HG02938 (cell line): ENCODE measurements at regions not wholly inside any gene's neighbourhood (a gene's known extent, or its start where the extent isn't known, plus 50 kb on each side); places are given as distances from the start of the nearest gene placed in this dataset.

Experiments
- ATAC-seq: cut with Tn5 transposase; IDR thresholded peaks from one replicate; pipeline ENCODE4 v1.9.1; 2021; ENCODE audit warnings: mild to moderate bottlenecking, moderate library complexity; ENCODE audit not compliant: unreplicated experiment

- no peak for ATAC-seq
Observed at GRCh38 chr2:212945526-212945925, 205.9 kb downstream of the IKZF2 start.

DNA sequence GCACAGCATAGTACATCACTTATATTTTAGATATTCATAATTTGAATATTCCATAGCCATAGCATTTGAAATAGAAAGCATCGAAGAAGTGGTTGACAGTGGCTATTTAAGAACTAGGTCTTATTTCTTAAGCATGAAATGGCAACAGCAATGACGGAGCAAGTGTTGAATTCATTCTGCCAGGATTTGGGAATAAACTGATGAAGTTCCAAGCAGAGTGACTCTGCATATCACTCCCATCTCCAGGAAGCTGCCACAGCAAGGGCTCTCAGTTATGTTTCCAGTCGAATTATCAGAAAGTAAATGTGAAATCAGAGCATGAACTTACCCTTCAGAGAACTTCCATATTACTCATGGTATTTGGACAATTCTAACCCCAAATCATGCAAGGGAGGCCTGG lies 208.1 kb downstream of the IKZF2 start:
- no peak for ATAC-seq

- ATAC-seq: no peak
Observed at GRCh38 chr2:212941361-212941760, 210.1 kb downstream of the IKZF2 start.

DNA sequence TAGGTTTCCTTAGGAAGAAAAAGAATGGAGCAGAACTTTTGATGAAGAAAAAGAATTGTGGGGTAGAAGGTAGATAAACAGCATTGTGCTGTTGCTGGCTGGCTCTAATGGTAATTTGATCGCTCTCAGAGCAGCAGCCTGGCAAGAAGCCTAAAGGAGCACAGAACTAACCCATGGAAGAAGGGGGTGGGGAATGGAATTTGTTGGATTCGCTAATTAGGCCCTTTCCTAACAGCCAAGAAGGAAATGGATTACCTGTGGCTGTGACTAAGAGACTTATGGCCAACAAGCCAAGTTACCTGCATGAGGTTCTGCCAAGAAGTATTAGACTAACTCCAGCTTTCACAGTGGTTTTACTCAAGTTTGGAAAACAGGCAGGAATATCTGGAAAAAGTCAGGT lies 210.6 kb downstream of the IKZF2 start:
- ATAC-seq: no peak

DNA sequence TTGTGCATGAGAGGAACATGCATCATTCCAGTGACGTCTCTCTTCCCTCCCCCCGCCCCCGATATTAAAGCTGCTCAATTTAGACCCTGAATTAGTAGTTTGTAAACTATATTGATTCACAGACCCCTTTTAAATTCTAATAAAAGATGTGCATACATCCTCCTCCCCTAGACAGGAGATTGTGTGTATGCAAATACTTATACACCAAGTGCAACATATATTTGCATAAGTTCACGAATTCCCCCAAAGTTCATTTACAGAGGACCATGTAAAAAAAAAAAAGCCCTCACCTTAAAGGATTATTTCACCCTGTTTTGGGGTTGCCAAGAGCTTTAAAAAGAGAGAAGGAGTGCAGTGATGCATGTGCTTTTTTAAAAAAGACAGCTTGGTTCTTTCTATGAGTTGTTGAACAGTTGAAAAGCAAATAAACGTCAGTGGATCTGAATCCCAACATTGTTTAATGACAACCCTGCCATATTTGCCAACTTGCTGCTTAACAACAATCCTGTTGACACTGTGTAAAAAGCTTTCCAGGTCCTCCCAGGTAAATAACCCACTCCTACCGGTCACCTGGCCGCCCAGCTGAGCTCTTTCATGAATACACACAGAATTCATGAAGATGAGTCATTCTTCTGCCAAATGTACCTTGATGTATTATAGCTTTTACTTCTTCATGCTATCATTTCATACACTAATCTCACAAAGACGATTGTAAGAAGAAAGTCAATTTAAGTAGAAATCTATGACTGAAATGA lies 211.5 kb downstream of the IKZF2 start:
- no peak for ATAC-seq

DNA sequence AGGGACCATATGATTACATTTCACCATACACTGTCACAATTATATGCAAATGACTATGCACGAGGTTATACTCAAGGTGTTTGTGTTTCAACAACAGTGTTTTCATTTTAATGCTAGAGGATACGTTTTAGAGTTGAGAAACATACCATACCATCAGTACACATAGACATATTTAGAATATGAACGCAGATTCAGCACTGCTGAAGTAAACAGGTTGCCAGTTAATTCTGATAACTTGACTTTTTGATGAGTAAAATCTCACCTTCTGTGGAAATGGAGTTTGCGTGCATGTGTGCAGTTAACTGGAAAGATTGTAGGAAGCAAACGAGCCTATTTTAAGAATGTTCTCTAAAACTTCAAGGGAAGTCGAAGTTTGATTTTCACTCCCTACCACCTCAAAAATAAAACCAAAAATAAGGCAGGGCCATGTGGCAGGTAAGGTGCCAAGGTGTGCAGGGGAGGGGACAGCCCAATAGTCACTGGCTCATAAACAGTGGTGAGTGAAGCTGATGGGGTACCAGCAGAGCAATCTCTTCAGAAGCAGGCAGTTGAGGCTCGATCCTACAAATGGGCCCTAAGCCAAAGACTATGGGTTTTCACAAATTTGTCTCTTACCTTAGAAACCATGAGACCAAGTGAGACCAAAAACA lies 213.1 kb downstream of the IKZF2 start:
- no peak for ATAC-seq

DNA sequence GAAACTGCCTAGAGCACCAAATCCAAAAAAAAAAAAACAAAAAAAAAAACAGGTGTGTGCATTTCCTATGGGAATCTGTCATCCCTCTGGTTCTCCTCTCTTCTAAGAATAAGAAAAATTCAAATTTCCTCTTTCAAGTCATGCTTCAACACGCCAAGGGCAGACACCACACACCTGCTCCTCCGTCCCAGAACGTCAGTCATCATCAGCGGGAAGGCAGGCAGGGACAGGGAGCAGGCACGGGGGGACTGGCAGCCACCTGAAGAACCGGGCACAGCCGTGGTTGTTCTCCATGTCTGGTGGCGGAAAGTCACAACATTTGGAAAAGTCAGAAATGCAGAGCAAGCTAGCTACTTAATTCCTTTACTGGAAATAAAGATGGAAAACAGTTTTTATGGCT lies 214.8 kb downstream of the IKZF2 start:
- ATAC-seq: no peak

DNA sequence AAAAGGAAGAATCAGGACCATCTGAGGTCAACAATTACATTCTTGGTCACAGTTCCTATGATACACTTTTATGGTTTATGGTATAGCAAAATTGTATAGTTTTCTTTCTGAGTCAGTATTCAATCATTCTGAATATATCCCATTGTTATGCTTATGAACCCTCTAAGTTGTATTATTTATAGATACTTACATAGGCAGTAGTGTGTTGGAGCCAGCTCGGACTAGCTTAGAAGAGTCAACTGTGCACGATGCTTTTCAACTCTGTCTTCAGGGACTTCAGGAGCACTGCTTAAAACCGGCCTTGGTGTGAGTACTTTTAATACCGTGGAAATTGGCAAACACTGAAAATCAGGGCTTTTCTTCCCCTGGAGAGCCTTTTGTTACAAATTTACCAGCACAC lies 215.7 kb downstream of the IKZF2 start:
- no peak for ATAC-seq

GRCh38 chr2:212931271-212931670 lies 220.1 kb downstream of the IKZF2 start:
- ATAC-seq: no peak

DNA sequence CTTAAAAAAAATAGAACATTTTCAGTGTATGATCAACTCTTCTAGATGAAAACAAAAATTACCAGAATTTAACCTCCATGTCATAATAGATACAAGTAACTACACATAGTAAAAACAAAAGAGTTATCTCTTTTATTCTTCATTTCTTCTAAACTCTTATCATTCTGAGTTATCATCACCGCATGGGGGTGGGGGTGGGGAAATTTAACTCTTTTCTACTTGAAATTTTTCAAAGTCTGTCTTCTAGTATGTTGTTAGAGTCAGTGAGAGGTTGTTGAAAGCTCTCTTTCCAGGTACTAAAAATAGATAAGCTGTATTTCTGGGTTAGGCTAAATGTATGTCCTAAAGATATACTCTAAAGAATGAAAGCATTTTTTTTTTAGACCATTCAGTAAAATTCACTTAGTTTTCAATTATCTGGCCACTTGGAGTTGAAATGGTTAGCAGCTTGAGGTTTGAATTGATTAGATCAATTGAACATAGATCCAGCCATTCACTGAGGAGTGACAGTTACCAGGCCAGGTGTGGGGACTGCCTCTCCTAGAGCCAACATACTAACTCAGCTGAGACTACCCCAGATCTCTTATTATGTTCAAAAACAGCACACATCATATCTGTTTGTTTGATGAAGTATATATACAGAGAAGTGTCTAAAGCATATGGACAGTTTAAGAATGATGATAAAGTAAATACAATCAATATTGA lies 220.7 kb downstream of the IKZF2 start:
- ATAC-seq: no peak

DNA sequence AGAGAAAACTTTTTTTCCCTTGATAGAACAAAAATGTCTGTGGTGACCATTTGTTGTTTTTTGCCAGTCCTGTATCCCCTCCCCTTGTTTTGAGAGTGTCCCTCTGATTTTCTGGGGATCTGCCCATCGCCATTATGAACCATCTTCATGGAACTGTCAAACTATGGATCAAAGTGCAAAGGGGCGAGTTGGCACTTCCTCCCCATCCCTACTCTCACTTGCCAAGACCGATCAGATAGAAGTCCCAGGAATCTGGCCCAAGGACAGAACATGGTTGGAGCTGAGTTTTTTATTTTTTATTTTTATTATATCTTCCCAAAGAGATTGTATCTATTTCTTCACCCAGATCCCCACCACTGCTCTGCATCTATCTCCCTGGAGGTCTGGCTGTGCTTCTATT lies 221.4 kb downstream of the IKZF2 start:
- ATAC-seq: no peak

- ATAC-seq: no peak
Observed at GRCh38 chr2:212929116-212929515, 222.3 kb downstream of the IKZF2 start.

DNA sequence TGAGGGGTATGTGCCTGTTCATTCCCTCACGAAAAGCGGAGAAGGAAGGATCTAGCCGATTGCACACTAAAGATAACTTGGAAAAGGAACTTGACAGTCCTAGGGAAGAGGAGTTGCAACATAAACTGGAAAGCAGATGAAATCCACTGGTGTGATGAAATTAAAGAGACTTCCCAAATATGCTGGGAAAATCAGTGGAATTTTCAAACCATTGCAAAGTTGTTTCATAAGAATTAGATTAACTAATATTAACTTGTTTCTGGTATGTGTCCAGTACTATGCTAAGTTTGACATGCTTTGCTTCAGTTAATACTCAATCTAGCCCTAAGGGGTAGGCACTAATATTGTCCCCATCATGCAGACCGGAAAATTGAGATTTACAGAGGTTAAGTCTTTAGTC lies 222.7 kb downstream of the IKZF2 start:
- ATAC-seq: no peak

DNA sequence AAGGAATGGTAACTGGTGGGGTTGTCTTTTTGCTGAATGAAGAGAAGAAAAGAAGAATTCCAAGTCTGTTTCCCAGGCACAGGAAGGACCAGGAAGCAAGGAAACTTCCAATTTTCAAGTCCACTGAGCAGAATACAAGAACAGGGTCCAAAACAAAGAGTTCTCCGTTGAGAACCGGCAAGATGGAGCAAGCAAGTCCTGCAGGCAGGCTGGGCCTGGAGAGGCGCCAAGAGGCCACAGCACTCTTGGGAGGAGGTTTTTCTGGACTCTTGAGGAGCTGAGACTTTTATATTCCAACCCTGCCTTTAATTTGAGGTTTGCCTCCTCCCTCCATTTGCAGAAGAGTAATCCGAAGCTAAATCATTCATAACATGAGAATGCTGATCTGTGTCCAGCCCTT lies 224.5 kb downstream of the IKZF2 start:
- no peak for ATAC-seq

GRCh38 chr2:212923393-212923792 lies 228.0 kb downstream of the IKZF2 start:
- ATAC-seq: no peak

DNA sequence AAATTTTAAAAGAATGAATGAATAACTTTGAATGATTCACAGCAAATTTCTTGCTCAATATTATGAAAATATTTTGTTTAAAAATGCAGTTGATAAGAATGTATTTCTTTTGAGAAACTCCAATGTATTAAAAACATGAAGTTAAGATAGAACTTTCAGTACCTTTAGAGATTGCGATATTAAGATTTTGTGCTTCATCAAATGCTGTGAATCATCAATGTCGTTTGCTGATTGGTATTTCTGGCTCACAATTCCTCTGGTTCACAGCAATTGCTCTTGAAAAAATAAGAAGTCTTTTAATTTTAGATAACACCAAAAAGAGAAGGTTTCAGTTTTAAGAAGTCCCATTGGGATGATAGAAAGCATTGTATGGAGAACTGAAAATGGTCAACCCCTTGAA lies 228.7 kb downstream of the IKZF2 start:
- no peak for ATAC-seq

GRCh38 chr2:212921711-212922110 lies 229.7 kb downstream of the IKZF2 start:
- ATAC-seq: no peak

DNA sequence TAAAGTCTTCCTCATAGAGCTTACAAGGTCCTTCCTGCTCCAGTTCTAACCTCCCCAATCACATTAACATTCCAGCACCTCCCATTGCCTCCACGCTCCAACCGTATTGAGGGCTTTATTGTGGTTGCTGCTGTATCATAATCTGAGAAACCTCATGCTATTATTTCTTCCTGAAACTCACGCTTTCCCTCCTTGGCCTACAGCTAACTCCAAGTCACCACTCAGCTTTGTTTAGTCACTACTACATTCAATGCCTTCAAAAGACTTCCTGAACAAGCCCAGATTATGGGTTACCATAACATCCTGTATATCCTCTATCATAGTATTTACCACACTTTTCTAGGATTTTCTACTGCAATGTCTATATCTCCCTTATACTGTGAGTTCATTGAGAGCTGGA lies 230.4 kb downstream of the IKZF2 start:
- ATAC-seq: no peak

- no peak for ATAC-seq
Observed at GRCh38 chr2:212919238-212919637, 232.2 kb downstream of the IKZF2 start.

- ATAC-seq: no peak
Observed at GRCh38 chr2:212918336-212918735, 233.1 kb downstream of the IKZF2 start.

DNA sequence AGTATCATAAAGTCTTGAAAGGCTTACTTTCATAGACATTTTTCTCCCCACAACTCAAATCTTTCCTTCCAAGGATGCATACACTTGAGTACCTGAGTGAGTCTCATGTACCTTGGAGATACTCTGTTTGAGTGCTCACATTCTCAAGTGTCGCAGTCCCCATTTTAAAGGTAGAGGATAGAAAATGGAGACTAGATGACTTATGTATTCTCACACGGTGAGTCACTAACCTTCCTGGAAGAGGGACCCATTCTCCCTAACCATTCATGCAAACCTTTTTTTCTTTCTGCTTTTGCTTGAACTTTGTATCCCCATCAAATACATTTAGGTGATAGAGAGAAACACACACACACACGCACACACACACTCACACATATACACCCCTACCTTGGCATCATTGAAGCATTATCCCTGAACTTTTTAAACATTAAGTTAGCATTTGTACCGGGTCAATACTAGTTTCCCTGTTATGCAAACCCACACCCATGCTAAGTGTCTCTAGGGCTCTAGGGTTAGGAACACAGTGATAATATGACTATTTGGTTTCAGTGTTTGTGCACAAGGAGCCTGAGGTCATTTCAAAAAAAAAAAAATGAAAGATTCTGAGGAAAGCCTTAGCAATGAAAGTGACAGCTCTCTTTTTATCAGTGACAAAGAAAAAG lies 236.2 kb downstream of the IKZF2 start:
- peak; percentile 66 for ATAC-seq

GRCh38 chr2:212914392-212914791 lies 237.0 kb downstream of the IKZF2 start:
- no peak for ATAC-seq
